OCI-LY3 (cell line): ENCODE measurements at regions not wholly inside any gene's neighbourhood (a gene's known extent, or its start where the extent isn't known, plus 50 kb on each side); places are given as distances from the start of the nearest gene placed in this dataset.

Experiments
- EZH2phosphoT487 ChIP-seq: fragments of 200-600 bp; shearing (Covaris generic); IDR thresholded peaks from 2 replicates; pipeline ENCODE4 v1.6.1; 2018; ENCODE audit warnings: antibody characterized with exemption, mixed run types, low read depth
- TF ChIP-seq, protein P1 (sequence below): fragments of 200-600, 300-600 bp; sonication (generic); IDR thresholded peaks from 2 replicates; pipeline ENCODE4 v1.5.1; 2014; ENCODE audit warnings: antibody characterized with exemption, low read length, low read depth

- TF ChIP-seq, protein P1, sequence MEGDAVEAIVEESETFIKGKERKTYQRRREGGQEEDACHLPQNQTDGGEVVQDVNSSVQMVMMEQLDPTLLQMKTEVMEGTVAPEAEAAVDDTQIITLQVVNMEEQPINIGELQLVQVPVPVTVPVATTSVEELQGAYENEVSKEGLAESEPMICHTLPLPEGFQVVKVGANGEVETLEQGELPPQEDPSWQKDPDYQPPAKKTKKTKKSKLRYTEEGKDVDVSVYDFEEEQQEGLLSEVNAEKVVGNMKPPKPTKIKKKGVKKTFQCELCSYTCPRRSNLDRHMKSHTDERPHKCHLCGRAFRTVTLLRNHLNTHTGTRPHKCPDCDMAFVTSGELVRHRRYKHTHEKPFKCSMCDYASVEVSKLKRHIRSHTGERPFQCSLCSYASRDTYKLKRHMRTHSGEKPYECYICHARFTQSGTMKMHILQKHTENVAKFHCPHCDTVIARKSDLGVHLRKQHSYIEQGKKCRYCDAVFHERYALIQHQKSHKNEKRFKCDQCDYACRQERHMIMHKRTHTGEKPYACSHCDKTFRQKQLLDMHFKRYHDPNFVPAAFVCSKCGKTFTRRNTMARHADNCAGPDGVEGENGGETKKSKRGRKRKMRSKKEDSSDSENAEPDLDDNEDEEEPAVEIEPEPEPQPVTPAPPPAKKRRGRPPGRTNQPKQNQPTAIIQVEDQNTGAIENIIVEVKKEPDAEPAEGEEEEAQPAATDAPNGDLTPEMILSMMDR, result no peak
- TF ChIP-seq EZH2phosphoT487, result no peak
These were observed 128.6 kb upstream of the FLRT2 start for GRCh38 chr14:85401384-85401783.
